Chondrocyte (in vitro differentiated cells): ENCODE measurements at regions not wholly inside any gene's neighbourhood (a gene's known extent, or its start where the extent isn't known, plus 50 kb on each side); places are given as distances from the start of the nearest gene placed in this dataset.
A peak's percentile ranks its signal among the peaks of the same experiment; 100 is the strongest.

ENCODE experiments used
- DNase-seq: peaks from one replicate; pipeline ENCODE4 v3.0.0; 2021; ENCODE audit warnings: mixed read lengths, low spot score
- H3K27ac Mint-ChIP-seq: one replicate; pipeline ENCODE4 v1.8.0; 2021; ENCODE audit warnings: mild to moderate bottlenecking, moderate library complexity, mixed read lengths; ENCODE audit not compliant: unreplicated experiment
- H3K27me3 Mint-ChIP-seq: 2 replicates; pipeline ENCODE4 v1.8.0; 2021; ENCODE audit warnings: low read depth, mixed read lengths
- H3K36me3 Mint-ChIP-seq: 2 replicates; pipeline ENCODE4 v1.8.0; 2021; ENCODE audit warnings: low read depth, mixed read lengths
- H3K4me1 Mint-ChIP-seq: 2 replicates; pipeline ENCODE4 v1.8.0; 2021; ENCODE audit warnings: low read depth, mild to moderate bottlenecking, mixed read lengths
- H3K4me3 Mint-ChIP-seq: one replicate; pipeline ENCODE4 v1.8.0; 2021; ENCODE audit warnings: mild to moderate bottlenecking, moderate library complexity, mixed read lengths; ENCODE audit not compliant: unreplicated experiment
- H3K9me3 Mint-ChIP-seq: 2 replicates; pipeline ENCODE4 v1.8.0; 2021; ENCODE audit warnings: low read depth, mixed read lengths
- TF ChIP-seq, protein P1 (sequence below): fragments of 200-600 bp; sonication (generic); IDR thresholded peaks from 2 replicates; pipeline ENCODE4 v1.5.0; 2021; ENCODE audit warnings: antibody characterized with exemption, mild to moderate bottlenecking, moderate library complexity

DNA sequence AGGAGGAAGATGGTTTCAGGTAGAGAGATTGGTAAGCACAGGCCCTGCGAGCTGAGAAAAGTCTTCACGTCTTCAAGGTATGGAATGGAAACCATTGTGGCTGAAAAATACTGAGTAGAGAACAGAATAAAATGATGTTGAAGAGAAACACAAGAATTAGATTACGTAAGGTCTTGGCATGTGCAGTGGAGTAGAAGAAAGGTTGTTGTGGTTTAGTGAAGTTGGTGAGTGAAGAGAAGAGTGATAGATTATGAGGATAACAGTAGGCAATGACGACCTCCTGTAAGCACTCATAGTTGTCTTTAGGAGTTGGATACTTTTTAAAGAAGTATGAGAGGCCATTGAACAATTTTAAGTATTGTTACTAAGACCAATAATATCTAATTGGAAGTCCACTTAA, 642.6 kb downstream of the PCDH7 start:
- Mint-ChIP-seq H3K27ac (no peak overlapping the region), H3K4me3 (no peak overlapping the region), H3K27me3 (no peaks in the 10 kb centered on the region), H3K36me3 (no peaks in the 10 kb centered on the region), H3K4me1 (no peaks in the 10 kb centered on the region), H3K9me3 (no peaks in the 10 kb centered on the region)
- DNase-seq: no peak
- TF ChIP-seq, protein P1, sequence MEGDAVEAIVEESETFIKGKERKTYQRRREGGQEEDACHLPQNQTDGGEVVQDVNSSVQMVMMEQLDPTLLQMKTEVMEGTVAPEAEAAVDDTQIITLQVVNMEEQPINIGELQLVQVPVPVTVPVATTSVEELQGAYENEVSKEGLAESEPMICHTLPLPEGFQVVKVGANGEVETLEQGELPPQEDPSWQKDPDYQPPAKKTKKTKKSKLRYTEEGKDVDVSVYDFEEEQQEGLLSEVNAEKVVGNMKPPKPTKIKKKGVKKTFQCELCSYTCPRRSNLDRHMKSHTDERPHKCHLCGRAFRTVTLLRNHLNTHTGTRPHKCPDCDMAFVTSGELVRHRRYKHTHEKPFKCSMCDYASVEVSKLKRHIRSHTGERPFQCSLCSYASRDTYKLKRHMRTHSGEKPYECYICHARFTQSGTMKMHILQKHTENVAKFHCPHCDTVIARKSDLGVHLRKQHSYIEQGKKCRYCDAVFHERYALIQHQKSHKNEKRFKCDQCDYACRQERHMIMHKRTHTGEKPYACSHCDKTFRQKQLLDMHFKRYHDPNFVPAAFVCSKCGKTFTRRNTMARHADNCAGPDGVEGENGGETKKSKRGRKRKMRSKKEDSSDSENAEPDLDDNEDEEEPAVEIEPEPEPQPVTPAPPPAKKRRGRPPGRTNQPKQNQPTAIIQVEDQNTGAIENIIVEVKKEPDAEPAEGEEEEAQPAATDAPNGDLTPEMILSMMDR: no peak

DNA sequence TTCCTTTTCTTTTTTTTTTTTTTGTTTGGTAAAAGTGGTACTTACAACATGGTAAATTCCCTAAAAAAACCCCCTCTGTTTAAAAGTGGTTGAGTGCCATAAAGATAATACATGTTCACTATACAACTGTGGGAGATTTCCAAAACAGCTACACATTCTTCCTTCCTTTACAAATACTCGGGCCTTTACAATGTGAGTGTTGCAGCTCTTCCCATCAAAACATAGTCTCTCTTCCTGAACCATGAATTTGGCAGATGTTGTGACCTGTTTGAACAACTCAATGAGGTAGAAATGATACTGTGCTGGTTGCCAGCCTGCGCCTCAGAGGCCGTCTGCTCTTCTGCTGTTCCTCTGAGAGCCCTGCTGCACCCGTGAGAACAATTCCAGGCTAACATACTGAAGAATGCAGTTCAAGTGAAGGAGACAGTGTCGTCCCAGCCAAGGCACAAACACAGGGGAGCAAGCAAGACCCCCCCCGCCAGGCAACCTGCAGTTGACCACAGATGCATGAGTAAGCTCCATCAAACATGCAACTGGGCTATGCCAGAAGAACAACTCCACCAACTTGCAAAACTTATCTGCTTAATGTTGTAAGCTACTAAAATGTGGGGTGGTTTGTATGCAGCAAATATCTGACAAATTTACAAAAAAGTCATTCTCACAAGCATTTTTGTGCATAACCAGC, 645.0 kb downstream of the PCDH7 start:
- no peak for DNase-seq
- no peaks in the 10 kb centered on the region for H3K36me3 Mint-ChIP-seq
- no peaks in the 10 kb centered on the region for H3K27me3 Mint-ChIP-seq
- no peak overlapping the region for H3K4me3 Mint-ChIP-seq
- H3K27ac Mint-ChIP-seq: no peak overlapping the region
- TF ChIP-seq, protein P1: no peak
- H3K4me1 Mint-ChIP-seq: no peaks in the 10 kb centered on the region
- H3K9me3 Mint-ChIP-seq: no peaks in the 10 kb centered on the region

DNA sequence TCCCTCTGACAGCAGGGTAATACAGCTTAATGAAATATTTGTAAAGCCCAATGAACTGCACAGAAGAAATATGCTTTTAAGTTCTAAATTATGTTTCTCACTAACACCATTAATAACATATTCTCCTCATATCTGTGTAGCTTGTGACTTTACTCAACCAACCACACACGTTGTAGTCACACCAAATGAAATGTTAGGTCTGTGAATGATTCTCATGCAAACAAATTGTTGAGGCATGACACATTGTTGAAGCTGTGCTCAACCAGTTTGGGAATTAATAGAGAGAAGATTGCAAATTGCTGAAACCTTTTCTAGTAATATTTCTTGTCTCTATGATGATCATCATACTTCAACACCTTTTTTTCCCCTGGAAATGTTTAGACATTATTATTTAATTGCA, 645.9 kb downstream of the PCDH7 start:
- Mint-ChIP-seq H3K36me3 (no peaks in the 10 kb centered on the region), H3K27ac (no peak overlapping the region), H3K4me1 (no peaks in the 10 kb centered on the region), H3K9me3 (no peaks in the 10 kb centered on the region), H3K4me3 (no peak overlapping the region), H3K27me3 (no peaks in the 10 kb centered on the region)
- TF ChIP-seq, protein P1: no peak
- no peak for DNase-seq

DNA sequence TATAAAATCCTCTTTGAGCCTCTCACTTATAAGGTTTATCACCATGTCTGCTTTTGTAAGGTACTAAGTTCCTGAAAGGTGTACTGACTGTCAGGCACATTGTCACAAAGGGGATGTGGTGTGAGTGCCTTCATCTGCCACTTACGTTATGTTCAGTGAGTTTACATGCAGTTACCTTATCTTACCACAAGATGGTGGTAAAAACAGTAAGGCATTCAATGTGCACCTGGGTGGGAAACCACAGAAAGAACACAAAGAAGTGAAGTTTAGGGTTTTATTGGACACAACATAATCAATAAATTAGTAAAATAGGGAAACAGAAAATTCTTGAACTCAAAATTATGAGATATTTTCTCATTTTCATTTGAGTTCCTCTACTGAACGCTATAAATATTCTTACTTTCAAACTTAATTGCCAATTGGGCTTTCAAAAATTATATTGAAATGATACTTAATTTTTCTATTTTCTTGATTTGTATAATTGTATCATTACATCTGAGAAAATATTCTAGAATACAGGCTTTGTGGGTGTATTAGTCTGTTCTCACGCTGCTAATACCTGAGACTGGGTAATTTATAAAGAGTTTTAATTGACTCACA, 650.8 kb downstream of the PCDH7 start:
- no peaks in the 10 kb centered on the region for H3K27me3 Mint-ChIP-seq
- no peak overlapping the region for H3K4me3 Mint-ChIP-seq
- TF ChIP-seq, protein P1: peak; percentile 92
- H3K27ac Mint-ChIP-seq: no peak overlapping the region
- H3K4me1 Mint-ChIP-seq: peaks cover 3% of the 10 kb centered on the region
- H3K36me3 Mint-ChIP-seq: no peaks in the 10 kb centered on the region
- no peak for DNase-seq
- peaks cover 3% of the 10 kb centered on the region for H3K9me3 Mint-ChIP-seq

DNA sequence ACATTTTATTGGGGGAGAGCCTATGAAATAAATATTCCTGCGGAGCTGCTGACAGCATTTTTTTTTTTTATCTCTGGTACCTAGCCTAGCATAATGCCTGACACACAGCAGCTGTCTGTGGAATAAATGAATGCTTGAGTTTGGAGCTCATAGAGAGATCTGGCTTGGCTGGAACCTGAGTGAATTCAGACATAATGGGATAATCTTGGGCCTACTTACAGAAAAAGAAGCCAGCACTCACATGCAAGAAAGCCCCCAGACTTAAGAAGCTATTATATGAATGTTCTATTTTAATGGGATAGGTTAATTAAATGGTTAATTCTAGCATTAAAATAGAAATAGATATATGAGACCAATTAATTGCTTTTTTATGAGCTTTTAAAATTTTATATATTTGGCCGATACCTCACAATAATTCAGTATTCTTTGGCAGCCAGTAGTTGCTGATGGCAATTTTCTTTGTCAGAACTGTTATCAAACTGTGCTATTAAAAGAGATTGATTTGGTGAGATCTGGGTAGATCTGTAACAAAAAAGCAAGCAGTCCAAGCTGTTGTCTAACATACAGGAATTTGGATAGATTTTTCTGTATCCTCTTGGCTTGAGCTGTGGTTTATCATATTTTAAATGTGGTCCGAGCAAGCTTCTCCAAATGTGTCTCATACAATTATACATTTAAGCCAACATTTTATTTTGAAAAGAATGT, 654.2 kb downstream of the PCDH7 start:
- Mint-ChIP-seq H3K9me3 (peaks cover 3% of the 10 kb centered on the region), H3K4me3 (no peak overlapping the region), H3K4me1 (peaks cover 3% of the 10 kb centered on the region), H3K27ac (no peak overlapping the region), H3K36me3 (no peaks in the 10 kb centered on the region), H3K27me3 (no peaks in the 10 kb centered on the region)
- no peak for DNase-seq
- TF ChIP-seq, protein P1: no peak
